ENCODE measurements at regions not wholly inside any gene's neighbourhood (a gene's known extent, or its start where the extent isn't known, plus 50 kb on each side); places are given as distances from the start of the nearest gene placed in this dataset.

DNA sequence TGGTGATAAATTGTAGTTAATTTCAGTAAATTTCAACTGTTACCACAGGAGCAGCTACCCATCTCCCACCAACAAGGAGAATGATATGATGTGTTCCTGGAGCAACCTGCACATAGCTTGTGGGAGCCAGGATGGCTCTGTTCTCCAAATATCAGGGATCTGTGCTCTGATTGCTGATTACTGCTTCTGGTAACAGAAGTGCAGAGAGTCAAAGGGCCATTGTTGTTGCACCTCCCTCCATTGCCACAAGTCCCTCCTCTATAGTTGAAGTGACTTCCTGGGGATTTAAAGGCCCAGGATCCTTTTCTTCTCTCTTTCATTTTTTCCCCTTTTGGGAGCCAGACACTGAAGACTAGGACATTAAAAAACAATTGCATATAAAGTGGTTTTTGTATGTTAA, 51.6 kb upstream of the HPDL start (continued):
- TF ChIP-seq, protein P1, sequence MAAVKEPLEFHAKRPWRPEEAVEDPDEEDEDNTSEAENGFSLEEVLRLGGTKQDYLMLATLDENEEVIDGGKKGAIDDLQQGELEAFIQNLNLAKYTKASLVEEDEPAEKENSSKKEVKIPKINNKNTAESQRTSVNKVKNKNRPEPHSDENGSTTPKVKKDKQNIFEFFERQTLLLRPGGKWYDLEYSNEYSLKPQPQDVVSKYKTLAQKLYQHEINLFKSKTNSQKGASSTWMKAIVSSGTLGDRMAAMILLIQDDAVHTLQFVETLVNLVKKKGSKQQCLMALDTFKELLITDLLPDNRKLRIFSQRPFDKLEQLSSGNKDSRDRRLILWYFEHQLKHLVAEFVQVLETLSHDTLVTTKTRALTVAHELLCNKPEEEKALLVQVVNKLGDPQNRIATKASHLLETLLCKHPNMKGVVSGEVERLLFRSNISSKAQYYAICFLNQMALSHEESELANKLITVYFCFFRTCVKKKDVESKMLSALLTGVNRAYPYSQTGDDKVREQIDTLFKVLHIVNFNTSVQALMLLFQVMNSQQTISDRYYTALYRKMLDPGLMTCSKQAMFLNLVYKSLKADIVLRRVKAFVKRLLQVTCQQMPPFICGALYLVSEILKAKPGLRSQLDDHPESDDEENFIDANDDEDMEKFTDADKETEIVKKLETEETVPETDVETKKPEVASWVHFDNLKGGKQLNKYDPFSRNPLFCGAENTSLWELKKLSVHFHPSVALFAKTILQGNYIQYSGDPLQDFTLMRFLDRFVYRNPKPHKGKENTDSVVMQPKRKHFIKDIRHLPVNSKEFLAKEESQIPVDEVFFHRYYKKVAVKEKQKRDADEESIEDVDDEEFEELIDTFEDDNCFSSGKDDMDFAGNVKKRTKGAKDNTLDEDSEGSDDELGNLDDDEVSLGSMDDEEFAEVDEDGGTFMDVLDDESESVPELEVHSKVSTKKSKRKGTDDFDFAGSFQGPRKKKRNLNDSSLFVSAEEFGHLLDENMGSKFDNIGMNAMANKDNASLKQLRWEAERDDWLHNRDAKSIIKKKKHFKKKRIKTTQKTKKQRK (IDR thresholded peaks at IDR 0.05; ENCODE audit: low read depth, low read length): no peak
- no peak for TF ChIP-seq RB1 (IDR thresholded peaks at IDR 0.05; ENCODE audit: borderline replicate concordance)
- no peak for TF ChIP-seq EZH2 (IDR thresholded peaks at IDR 0.05; ENCODE audit: borderline replicate concordance, control insufficient read depth, low read depth, low read length)
- TF ChIP-seq BCL11A (IDR thresholded peaks at IDR 0.05; ENCODE audit: low read depth, low read length): no peak
- TF ChIP-seq BACH1 (IDR thresholded peaks at IDR 0.05; ENCODE audit: borderline replicate concordance): no peak
- no peak for TF ChIP-seq ESRRA (IDR thresholded peaks at IDR 0.05; ENCODE audit: low read length)
- TF ChIP-seq SRF (IDR thresholded peaks at IDR 0.05; ENCODE audit: low read depth in 2 of 2, low read length in 2 of 2): no peak
